Stimulated activated CD8-positive, alpha-beta memory T cell treated with anti-CD3 and anti-CD28 coated beads, Interleukin-15, amount 100 ng/mL, for 4 hours (primary cell): ENCODE measurements at regions not wholly inside any gene's neighbourhood (a gene's known extent, or its start where the extent isn't known, plus 50 kb on each side); places are given as distances from the start of the nearest gene placed in this dataset.
"Not testable (repeated sequence)": the region's sequence is repeated elsewhere in the genome, so short reads cannot be mapped to it uniquely, and the experiment has no call there.

Experiments
- DNase-seq, 2 donors: peaks; one replicate each; pipeline ENCODE4 v3.0.0-alpha.2; 2020; ENCODE audit warnings: low read depth in 2 of 2

DNA sequence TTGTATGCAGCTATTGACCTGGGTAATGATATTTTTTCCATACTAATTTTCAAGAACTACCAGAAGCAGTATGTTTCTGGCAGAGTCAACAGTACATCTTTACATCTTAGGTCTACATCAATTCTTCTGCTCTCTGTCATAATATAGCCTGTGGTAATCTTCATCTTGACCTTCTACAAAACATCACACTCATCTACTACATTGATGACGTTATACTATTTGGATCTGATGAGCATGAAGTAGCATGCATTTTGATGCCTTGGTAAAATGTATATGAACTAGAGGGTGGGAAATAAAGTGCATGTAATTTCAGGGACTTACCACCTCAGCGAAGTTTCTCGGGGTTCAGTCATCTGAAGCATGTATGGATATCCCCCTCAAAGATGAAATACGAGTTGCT lies 629.7 kb upstream of the SGCD start:
- no peak for DNase-seq

DNA sequence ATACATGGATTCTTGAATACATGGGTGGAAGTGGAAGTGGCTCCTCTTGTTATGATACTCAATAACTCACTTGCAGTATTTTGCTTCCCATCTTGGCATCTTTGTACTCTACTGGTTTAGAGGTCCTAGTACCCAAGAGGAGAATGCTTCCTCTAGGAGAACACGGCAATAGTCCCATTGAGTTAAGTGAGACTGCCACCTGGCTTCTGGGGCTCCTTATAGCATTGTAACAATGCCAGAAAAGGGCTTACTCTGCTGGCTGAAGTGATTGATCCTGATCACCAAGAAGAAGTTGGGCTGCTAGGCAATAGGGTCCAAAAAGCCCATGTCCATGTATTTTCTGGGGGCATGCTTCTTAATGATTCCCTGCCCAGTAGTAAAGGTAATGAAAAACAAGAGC lies 627.6 kb upstream of the SGCD start:
- no peak for DNase-seq

DNA sequence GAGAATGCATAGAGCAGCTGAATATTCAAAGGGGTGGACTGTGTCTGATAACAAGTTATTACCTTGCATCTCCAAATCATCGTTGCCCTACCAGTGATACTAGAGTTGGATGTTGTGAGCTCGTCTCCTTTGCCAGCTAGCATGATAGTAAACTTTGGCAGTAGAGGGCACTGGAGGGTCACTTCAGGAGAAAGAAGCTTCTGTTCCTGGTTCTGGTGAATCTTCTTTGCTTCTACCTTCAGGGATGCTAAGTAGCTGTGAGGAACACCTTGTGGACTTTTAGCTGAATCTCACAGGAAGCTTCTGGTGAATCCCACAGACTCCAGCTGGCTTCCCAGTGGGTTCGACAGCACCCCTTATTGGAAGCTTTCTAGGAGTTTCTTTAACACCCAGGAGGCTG lies 626.6 kb upstream of the SGCD start:
- DNase-seq = no peak

DNA sequence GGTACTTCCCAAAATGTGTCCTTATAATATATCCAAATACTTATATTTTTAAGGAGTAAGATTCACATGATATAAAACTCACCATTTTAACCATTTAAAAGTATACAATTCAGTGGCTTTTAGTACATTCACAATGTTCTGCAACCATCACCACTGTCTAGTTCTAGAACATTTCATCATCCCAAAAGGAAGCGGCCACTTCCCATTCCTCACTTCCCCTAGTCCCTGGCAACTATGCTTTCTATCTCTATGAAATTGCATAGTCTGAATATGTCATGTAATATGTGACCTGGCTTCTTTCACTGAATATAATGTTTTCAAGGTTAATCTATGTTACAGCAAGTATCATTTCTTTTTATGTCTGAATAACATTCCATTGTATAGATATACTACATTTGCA lies 615.1 kb upstream of the SGCD start:
- no peak for DNase-seq

DNA sequence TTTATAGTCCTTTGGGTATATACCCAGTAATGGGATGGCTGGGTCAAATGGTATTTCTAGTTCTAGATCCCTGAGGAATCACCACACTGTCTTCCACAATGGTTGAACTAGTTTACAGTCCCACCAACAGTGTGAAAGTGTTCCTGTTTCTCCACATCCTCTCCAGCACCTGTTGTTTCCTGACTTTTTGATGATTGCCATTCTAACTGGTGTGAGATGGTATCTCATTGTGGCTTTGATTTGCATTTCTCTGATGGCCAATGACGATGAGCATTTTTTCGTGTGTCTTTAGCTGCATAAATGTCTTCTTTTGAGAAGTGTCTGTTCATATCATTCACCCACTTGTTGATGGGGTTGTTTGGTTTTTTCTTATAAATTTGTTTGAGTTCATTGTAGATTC lies 612.5 kb upstream of the SGCD start:
- DNase-seq = not testable (repeated sequence)

- no peak for DNase-seq
Measured at GRCh38 chr5:155726267-155726666, 600.7 kb upstream of the SGCD start.

GRCh38 chr5:155727512-155728145 lies 599.3 kb upstream of the SGCD start:
- DNase-seq = no peak

DNA sequence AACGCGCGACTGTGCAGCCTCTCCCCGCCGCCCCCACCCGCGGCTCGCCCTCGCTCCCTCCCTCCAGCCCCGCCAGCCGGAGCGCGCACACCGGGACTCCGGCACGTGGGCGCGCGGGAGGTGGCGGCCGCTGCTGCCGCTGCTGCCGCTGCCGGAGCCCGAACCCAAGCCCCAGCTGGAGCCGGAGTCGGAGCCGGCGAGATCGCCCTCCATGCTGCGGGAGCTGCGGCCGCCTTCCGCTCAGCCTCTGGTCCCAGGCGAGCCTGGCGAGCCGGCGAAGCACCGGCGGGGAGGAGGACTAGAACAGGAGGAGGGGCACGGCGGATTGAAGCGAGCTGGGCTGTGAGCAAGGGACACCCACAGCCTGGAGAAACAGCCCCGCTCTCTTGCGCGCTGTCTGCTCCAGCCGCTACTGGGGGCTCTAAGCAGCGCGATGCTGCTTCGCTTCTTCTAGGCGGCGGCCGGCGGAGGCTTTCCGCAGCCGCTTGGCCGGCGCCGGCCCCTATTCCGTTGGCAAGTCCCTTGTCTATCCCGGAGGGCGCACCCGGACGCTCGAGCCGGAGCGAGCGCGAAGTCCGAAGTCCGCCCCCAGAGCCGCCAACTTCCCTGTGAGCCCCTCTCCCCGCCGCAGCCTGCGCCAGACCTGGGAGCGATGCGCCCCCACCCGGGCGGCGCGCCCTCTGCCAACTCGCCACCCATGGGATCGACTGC lies 598.7 kb upstream of the SGCD start:
- no peak for DNase-seq

DNA sequence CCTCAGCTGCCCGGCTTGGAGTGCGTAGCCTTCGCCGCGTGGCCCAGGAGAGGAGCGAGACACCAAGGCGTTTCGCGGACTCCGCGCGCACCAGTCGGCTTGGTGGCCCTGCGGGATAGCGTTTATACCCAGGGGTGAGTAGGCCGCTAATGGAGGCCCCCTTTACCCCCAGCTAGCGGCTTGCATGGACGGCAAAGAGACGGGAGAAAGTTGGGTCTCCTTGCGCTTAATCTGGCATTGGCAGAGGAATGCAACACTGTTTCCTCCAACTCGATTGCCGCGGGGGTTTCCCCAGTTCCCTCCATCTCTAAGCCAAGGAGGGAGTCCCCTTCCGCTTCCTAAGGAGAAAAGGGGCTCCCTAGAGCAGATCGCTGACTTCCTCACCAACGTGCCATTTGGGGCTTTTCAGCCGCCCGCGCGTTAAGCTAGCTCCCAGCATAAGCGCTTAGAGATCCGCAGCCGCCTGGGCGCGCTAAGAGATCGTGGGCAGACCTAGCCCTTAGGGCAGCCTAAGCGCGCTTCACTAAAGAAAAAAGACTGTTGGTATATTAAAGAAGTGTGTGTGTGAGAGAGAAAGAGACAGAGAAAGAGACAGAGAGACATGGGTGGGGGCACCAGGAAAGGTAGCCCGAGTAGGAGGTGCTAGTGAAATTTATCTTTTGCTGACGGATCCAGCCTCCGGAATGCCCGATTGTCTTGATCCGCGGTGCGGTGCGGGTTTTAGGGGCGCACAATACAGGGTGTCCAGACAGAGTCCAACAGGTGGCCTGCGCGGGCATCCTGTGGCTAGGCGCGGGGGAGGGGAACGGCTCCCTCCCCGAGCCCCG lies 597.9 kb upstream of the SGCD start:
- no peak for DNase-seq

DNA sequence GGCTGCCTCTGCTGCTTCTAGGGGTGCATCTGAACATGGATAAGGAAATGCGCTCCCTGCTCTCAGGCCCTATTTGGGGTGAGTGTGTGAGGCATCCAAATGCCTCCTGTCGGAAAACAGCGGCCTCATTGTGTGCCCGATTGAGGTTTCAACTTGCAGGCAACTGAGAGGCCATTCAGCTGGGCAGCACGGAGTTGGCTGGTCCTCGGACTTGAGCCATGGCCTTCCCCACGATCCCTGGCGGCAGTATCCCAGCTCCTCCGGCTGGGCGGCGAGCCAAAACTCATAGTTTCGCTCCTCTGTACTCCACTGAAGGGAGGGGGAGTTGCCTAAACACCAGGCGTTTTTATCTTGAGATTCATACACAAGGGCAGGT lies 597.3 kb upstream of the SGCD start:
- DNase-seq = no peak

- DNase-seq = no peak
Measured at GRCh38 chr5:155732587-155733376, 594.2 kb upstream of the SGCD start.

DNA sequence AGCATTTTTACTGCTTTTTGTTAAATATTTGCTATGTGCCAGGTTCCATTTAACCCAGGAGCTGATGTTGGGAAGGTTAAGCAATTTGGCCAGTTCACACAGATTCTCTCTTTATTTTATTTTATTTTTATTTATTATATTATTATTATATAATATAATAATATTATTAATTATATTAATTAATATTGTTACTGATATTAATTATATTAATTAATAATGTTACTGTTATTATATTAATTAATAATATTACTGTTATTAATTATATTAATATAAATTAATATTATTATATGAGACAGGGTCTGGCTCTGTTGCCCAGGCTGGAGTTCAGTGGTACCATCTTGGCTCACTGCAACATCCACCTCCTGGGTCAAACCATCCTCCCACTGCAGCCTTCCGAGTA lies 593.0 kb upstream of the SGCD start:
- no peak for DNase-seq

GRCh38 chr5:155735388-155735787 lies 591.6 kb upstream of the SGCD start:
- no peak for DNase-seq

GRCh38 chr5:155738616-155739015 lies 588.3 kb upstream of the SGCD start:
- DNase-seq = no peak

GRCh38 chr5:155746367-155747038 lies 580.5 kb upstream of the SGCD start:
- no peak for DNase-seq

DNA sequence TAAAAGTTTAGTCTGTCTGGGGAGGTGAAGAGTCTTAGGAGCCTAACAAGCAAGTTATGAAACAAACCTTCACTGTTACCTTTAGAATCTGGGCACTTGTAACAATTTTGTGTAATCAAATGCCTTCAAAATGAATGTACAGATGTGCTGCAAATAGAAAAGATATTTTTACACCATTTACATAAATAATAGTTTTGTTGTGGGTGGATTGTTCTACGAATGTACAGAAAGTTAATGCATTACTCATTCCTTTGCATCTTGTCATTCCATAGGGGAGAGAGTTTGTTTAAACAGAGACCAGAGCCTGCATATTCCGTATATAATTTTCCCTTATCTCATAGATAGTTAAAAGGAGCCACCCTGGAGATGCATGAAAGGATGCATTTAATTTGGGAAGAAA lies 576.9 kb upstream of the SGCD start:
- no peak for DNase-seq

GRCh38 chr5:155750571-155750970 lies 576.4 kb upstream of the SGCD start:
- DNase-seq = no peak

DNA sequence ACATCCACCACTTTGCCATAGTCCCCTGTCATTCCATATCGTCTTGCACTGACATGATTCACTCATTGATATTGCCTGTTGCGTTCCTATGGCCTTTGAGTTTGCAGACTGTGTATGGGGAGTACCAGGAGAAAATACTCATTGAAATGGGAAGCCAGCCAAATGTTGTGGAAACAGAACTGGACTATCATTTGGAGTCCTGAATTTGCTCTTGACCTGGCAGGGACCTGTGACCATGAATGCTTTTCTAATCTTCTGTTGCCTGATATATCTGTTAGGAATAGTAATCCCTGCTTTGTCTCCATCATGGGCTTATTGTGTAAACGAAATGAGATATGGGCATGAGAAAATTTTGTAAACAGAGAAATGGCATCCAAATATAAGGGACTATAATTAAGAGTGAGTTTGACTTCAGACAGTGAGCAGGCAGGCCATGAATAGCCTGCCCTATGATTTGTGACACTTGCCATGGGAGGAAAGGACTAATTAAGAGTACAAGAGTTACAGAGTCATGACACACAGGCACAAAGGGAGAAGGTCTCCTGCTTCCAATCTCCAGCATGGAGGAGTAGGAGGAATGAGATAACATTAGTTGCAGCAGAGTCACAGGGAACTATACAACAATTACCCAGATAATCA lies 572.9 kb upstream of the SGCD start:
- DNase-seq = no peak

DNA sequence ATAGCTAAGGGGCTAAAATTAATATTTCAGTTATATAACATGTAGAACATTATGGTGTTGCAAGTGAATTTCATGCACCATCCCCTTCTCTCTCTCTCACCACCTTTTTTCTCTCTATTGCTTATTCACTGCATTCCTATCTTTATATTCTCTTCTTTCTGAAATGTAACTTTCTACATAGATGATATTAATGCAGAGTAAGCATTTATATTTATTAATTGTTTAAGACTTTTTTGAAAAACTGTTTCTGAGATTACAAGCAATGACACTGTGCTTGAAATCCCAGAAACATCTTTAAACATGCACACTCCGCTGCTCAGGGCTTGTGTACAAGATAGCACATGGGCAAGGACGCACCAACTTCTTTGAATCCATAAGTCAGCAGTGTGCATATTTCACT lies 567.7 kb upstream of the SGCD start:
- no peak for DNase-seq

GRCh38 chr5:155759984-155760383 lies 567.0 kb upstream of the SGCD start:
- no peak for DNase-seq

DNA sequence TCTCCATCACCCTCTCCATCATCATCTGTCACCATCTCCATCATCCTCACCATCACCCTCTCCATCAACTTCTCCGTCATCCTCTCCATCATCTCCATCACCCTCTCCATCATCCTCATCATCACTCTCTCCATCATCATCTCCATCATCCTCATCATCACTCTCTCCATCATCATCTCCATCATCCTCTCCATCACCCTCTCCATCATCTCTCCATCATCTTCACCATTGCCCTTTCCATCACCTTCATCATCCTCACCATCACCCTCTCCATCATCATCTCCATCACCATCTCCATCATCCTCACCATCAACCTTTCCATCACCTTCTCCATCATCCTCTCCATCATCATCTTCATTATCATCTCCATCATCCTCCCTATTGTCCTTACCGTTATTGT lies 565.5 kb upstream of the SGCD start:
- no peak for DNase-seq
